LHCN-M2 (cell line): ENCODE measurements at regions not wholly inside any gene's neighbourhood (a gene's known extent, or its start where the extent isn't known, plus 50 kb on each side); places are given as distances from the start of the nearest gene placed in this dataset.

Experiments used
- DNase-seq: peaks from one replicate; pipeline ENCODE4 v3.0.0-alpha.2; 2012; ENCODE audit warnings: low read depth

DNA sequence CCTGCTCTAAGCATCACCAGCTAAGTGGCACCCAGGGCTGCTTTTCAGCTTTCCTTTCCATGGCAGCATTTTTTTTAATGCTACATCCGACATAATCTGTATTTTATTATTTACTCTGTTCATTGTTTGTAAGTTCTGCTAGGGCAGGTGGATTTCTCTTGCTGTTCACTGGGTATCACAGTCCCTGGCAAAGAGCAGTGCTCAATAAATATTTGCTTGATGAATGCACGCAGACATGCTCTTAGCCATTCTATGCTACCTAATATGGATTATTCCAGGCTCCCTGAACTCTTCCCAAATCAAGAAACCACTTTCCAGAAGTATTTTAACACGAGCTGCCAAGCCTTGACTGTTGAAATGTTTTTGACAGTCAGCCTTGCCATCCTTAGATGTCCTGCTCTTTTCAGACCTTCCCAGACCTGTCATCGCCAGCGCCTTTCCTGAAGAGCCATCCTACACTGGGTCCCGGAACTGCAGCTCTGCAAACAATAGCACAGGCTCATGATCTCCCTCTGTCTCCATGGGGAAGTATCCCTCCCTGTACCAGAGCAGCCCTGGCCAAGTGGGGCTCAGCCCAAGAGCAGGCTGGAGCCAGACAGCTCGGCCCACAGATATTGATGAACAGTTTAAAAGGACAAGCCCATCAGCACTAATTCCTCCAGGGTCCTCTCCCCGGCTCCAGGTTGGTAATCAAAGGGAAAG, 136.5 kb upstream of the CDH4 start:
- no peak for DNase-seq

DNA sequence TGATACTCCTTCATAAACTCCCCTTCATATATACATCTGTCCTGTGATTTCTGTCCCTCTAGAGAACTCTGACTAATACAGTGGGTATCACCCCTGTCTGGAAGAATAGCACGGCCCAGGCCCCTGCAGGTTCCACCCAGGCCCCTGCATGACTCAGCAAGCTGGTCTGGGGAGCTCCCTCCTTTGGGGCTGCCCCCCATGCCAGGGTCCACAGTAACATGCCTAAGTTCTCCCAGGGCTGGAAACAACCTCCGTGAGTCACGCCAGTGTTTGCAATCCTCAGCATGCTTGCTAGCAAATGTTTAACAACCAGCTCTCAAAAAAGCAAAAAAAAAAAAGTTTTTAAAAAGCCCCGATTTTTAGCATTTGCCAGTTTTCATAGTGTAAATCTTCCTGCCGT, 134.3 kb upstream of the CDH4 start:
- DNase-seq, result peak; percentile 47

DNA sequence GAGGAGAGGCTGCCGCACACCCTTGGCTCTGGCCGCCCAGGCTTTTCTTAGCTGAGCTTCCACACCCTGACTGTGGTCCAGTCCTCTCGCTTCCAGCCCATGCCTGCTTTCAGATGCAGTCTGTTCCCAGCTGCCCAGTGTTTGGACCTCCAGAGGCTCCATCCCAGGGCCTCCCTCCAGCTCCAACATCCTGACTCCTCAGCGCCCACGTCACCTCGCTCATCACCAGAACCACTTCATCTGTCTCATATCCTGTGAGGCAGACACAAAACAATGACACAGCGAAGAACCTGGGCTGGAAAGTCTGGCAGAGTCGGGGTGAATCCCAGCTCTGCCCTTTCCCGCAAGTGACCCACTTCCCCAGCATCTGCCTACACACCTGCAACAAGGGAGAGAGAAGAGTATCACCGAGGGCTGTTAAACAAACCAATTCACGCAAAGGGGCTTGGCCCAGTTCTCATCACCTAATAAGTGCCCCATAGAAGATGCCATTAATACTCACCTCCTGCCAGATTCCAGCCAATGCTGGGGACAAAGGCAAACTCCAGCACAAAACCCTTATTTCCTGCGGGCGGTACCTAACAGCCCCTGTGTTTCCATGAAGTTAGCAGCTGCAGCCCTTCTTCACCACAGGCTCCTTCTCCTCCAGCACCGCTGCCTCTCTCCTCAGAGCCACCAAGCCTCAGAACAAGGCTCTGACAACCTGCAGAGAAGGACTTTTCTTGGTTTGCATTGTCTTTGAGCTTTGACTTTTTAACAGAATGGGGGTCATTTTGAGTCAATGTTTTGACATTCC, 133.4 kb upstream of the CDH4 start:
- peak; percentile 45 for DNase-seq

DNA sequence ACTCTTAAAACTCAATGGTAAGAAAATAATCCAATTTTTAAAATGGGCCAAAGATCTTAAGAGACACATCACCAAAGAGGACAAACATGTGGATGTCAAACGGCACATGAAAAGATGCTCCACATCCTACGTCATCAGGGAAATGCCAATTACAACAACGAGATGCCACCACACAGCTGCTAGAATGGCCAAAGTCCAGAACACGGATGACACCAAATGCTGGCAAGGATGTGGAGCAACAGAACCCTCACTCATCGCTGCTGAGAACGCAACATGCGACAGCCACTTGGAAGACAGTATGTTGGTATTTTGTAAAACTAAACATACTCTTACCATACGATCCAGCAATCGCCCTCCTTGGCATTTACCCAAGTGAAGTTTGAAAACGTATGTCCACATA, 132.8 kb upstream of the CDH4 start:
- no peak for DNase-seq

DNA sequence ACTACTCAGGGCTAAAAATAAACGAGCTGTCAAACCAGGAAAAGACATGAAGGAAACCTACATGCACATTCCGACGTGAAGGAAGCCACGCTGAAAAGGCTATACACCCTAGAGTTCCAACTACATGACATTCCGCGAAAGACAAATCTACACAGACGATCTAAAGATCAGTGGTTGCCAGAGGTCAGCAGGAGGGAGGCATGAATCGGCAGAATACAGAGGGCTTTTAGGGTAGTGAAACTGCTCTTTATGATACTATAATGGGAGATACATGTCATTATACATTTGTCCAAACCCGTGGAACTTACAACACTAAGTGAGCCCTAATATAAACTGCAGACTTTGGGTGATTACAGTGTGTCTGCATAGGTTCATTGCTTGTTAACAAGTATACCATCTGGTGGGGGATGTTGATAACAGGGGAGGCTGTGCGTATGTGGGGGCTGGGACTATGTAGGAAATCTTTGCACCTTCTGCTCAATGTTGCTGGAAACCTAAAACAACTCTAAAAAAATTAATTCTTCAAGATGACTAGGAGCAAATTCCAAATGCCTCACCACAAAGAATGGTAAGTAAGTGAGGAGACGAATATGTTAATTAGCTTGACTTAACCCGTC, 132.2 kb upstream of the CDH4 start:
- DNase-seq, result no peak

DNA sequence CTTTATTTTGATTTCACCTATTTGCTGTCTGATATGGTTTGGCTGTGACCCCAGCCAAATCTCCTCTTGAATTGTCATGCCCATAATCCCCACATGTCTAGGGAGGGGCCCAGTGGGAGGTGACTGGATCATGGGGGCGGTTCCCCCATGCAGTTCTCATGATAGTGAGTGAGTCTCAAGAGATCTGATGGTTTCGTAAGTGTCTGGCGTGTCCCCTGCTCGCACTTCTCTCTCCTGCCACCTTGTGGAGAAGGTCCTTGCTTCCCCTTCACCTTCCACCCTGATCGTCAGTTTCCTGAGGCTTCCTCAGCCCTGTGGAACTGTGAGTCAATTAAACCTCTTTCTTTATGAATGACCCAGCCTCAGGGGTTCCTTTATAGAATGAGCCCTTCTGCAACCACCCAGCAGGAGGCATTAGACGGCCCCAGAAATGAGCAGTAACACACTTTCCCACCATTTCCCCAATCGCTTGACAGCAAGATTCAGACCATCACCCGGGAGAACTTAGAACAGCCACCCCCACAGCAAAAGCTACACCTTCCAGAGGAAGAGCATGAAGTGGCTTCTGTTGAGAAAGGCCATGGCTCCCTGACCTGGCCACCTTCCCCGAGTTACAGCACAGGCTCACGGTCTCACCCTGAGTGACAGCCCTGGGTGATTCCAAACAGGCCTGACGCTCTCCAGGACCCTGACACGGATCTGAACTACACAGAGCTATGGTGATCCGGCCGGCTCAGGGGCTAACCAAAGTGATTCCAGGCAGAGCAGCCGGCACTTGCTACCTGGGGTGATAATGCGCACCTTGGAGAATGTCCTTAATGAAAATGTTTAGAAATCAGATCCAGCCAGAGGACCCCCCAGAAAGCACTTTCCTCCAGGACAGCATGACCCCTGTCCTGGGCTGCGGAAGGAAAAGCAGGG, 131.2 kb upstream of the CDH4 start:
- DNase-seq, result peak; percentile 74

DNA sequence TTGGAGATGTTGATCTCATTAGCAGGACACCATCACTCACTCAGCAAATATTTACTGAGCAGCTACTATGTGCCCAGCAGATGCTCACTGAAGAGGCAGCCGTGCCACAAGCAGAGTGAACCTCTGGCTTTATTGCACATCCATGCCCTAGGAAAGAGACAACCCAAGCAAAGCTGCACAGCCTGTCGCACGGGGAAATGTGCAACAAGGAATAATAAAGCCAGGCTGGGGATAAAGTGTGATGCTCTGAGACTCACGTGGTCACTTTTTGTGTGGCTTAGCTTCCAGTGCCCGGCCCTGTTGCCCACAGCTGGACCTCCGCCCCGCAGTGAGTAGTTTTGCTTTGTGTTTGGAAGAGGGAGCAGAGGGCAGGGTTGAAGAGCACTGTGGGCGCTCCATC, 130.4 kb upstream of the CDH4 start:
- DNase-seq, result no peak

DNA sequence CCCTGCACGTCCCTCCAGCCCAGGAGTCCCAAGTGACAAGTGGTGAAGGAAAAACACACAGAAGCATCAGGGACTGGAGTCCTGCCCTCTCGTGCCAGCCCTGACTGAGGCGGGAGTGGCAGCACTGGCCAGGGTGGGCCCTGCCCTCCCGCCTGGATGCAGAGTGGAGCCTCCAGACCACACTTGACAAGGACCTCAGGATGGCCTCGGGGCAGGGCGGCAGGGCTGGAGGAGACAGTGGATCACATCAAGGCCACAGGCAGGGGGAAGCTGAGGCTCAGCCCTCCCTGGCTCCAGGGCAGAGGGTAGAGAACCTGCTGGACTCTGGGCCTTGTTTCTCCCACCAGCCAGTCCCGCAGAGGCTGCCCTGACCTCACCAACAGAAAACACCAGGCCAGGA, 128.8 kb upstream of the CDH4 start:
- no peak for DNase-seq

DNA sequence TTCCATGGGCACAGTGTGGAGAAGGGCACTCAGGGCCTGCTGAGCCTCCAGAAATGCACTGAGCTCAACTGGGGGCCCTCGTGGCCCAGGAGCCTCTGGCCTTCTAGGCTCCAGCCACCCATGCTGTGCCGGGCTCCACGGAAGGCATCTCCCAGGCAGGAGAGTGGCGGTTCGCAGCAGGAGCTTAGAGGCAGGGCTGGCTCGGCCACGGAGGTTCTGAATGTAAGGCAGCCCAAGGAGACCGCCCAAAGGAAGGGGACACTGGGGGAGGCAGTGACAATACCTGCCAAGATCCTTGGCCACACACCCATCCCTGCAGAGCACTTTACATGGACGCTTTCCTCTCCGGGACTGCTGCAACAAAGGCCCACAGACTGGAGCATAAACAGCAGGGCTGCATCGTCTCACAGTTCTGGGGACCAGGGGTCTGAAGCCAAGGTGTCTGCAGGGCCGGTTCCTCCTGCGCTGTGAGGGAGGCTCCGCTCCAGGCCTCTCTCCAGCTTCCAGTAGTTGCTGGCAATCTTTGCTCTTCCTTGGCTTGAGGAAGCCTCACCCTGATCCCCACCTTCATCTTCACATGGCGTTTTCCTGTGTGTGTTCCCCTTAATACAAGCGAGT, 128.2 kb upstream of the CDH4 start:
- no peak for DNase-seq

DNA sequence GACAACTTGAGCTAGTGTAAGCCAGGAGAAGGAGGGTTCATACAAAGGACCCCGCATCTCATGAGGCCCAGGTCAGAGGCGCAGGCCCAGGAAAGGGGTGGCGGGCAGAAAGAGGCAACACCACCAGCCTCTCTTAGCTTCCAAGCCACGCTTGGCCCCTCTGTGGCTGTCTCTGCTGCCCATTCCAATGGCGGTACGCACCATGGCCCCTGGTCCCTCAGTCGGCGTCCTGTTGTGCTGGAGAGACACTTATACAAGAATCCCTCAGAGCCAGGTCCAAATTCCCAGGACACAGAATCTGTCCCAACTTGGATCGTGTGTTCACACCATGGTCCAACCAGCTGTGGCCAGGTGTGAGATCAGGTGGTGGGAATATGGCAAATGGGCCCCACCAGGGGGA, 127.0 kb upstream of the CDH4 start:
- DNase-seq, result no peak

DNA sequence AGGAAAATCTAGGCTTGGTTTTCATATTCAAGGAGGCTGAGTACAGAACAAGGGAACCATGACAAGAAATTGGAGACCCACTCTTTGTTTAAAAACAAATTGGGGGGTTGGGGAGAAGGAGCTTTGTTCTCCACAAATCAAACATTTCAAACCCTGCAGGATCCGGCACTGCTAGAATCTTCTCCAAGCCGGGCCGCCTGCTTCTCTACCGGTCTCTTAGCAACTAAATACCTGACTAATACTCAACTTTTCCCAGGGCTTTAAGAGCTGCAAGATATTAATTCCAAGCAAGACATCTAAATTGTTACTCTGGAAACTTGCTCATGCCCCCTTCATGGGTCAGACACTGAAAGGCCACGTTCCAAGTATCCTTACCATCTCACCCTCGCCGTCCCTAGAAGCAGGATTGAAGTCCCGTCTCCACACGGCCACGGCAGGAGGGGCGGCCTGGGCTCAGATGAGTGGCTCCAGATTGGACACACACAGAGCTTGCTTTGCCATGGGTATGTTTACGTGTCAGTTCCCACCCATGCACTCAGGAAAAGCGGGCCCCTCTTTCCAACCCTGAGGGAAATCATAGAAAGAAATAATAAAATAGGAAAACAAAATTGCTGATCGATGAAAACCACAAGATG, 126.4 kb upstream of the CDH4 start:
- DNase-seq, result no peak

DNA sequence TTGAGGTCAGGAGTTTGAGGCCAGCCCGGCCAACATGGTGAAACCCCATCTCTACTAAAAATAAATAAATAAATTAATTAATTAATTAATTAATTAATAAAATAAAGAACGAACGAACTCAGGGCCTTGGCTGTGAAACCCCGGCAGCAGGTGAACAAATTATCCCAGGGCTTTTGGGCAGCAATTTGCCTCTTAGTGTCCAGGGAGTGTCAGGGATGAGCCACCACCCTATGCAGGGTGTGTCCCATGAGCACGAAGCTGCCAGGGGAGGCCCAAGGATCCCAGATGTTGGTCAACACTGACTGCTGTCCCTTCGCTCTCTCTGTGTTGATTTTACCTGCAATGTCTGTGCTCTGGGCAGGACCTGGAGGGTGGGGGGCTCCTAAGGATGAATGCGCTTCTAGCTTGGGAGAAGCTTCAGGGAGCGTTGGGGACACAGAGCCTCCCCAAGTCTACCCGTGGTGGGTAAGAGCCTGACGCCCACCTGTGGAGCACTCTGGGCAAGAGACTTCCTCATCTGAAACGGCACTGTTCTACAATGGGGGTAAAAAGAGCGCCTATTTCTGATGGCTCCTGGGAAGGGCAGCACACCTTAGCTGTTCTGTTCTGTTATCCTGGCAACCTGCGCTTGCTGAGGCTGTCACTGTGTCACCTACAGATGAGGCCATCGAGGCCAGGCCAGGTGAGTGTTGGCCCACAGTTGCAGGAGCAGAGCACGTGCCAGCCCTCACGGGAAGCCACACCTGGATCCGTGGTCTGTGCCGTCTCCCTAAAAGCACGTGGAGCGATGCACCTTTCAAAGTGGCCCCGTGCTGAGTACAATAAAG, 125.5 kb upstream of the CDH4 start:
- no peak for DNase-seq

DNA sequence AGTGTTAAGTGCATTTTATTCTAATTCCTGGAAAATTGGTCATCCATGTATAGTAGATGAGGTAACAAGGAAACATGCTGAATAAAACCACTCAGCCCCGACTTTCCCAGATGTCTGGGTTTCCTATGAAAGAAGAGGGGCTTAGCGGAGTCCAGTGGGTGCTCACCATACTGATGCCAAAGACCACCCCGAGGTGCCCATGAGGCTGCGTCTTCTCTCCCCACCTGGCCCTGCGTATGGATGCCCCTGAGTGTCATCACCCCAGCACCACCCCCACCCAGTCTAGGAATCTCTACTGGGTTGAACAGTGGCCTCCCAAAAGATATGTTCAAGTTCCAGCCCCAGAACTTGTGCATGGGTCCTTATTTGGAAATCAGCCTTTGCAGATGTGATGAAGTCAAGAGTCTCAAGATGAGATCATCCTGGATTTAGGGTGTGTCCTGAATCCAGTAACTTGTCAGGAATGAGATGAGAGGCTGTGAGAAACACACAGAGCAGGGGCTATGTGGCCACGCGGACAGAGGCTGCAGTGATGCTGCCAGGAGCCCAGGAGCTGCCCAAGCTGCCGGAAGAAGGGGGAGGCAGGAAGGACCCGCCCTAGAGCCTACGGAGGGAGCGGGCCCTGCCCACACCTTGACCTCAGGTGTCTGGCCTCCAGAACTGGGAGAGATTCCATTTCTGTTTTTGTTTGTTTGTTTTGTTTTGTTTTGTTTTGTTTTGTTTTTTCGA, 124.6 kb upstream of the CDH4 start:
- DNase-seq, result peak; percentile 65

DNA sequence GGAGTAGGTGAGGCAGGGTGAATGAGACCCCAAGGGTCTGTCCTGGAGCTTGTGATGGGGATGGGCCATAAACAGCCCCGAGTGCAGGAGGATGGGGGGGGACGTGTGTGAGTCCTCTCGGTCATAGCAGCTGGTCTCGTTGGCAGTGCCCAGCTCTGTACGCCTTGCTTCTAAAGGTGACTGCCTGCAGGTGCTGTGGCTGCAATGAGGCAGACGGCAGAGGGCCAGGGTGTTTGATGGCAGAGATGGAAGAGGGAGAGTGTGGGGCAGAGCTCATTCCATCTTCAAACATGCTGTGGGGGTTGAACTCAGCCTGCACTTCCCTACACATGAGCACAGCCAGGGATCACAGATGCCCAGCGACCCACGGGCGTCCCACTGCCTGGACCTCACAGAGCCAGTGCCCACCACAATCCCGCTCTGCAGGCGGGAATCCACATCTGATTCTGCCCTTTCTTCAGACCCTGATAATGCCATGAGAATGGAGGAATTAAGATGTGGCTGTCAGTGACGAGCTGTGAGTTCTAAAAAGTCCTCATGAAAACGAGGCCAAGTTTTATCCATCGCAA, 123.3 kb upstream of the CDH4 start:
- no peak for DNase-seq

DNA sequence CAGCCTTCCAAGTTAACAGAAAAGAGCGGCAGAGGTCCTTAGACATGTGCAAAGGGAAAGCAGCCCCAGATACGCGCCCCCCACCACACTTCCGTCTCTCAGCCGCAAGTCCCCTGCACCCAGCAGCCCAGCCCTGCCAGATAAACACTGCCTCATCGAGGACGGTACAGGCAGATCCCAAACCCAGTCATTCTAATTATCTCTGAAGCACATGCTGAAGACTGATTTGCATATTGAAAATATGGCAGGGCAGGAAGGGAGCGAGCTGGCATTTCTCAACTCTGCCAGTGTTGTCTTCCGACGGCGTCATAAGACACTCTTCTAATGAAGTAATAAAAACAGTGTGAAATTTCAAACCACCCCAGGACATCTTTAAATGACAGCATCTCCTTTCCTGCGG, 122.8 kb upstream of the CDH4 start:
- DNase-seq, result no peak

DNA sequence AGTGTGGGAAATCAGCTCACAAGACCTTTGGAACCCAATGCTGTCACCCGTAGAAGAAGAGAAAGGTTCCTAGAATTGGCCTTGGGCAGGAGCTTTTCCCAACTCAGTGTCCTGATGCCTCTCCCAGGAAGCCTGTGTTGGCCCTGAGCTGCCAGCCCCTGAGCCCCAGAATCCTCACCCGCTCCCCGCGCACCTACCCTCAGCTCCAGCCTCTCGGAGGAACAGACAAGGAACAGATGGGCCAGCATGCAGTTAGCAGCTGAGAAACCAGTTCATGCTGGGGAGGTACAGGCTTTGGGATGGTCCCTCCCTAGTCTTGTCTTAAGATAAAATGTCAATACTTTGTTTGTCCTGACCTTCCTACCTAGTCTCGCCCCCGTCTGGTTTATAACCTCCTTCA, 121.9 kb upstream of the CDH4 start:
- DNase-seq, result no peak

DNA sequence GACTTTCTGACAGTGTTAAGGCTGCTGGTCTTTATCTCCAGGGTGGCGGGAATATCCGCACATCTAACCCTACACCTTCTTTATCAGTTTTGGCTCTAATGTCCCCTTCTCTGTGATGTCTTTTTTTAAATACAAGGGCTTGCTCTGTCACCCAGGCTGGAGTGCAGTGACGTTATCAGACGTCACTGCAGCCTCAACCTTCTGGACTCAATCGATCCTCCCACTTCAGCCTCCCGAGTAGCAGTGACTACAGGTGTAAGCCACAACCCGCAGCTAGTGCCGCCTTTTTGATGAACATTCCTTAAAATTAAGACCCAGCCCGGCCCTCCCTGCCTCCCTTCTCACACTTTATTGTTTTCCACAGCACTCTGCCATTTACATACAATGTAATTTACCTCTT, 120.1 kb upstream of the CDH4 start:
- no peak for DNase-seq

DNA sequence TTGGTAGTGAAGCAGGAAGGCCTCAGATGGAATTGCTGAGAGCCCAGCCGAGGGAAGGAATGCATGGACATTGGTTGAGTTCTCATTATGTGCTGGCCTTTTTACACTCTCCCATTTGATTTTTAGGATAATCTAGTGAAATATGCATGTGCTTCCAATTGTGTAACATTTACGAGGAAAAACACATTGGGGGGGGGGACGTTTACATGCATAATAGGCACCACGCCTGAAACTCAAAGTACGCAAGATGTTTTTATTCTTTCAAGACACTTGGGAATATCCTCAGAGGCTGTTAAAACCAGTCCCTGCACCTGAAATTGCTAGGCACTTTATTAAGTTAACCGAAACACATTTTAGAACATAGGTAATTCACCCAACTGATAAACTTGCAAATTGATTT, 118.5 kb upstream of the CDH4 start:
- no peak for DNase-seq
